GM11168 (cell line): ENCODE measurements at regions not wholly inside any gene's neighbourhood (a gene's known extent, or its start where the extent isn't known, plus 50 kb on each side); places are given as distances from the start of the nearest gene placed in this dataset.
"Not testable (repeated sequence)": the region's sequence is repeated elsewhere in the genome, so short reads cannot be mapped to it uniquely, and the experiment has no call there.

Source experiments
- in situ Hi-C: fragments of 300-500 bp; cut with MboI; formaldehyde crosslinking; loops from one replicate; pipeline ENCODE4 v1.12.0; 2022; ENCODE audit warnings: low sequenced_read_pairs; ENCODE audit not compliant: unreplicated experiment

- in situ Hi-C loops = no loop called here
These were observed 95.7 kb downstream of the CPZ start for GRCh38 chr4:8688041-8688907.

GRCh38 chr4:8687083-8687482, 94.5 kb downstream of the CPZ start:
- in situ Hi-C loops = no loop called here

GRCh38 chr4:8685831-8686230, 93.3 kb downstream of the CPZ start:
- in situ Hi-C loops = no loop called here

GRCh38 chr4:8683462-8683861, 90.9 kb downstream of the CPZ start:
- in situ Hi-C loops = no loop called here

- in situ Hi-C loops = no loop called here
These were observed 90.2 kb downstream of the CPZ start for GRCh38 chr4:8682725-8683124.

GRCh38 chr4:8682296-8682695, 89.7 kb downstream of the CPZ start:
- in situ Hi-C loops = no loop called here

GRCh38 chr4:8681391-8681790, 88.8 kb downstream of the CPZ start:
- in situ Hi-C loops = no loop called here

GRCh38 chr4:8679032-8679431, 86.5 kb downstream of the CPZ start:
- in situ Hi-C loops = no loop called here

GRCh38 chr4:8676676-8677075, 84.1 kb downstream of the CPZ start:
- in situ Hi-C loops = no loop called here

- in situ Hi-C loops = no loop called here
These were observed 83.3 kb downstream of the CPZ start for GRCh38 chr4:8675906-8676305.

- in situ Hi-C loops = no loop called here
These were observed 82.8 kb downstream of the CPZ start for GRCh38 chr4:8675383-8675782.

GRCh38 chr4:8674311-8674885, 81.8 kb downstream of the CPZ start:
- in situ Hi-C loops = no loop called here

- in situ Hi-C loops = not testable (repeated sequence)
These were observed 80.5 kb downstream of the CPZ start for GRCh38 chr4:8673106-8673505.

- in situ Hi-C loops = no loop called here
These were observed 79.9 kb downstream of the CPZ start for GRCh38 chr4:8672486-8672885.

GRCh38 chr4:8671712-8672290, 79.2 kb downstream of the CPZ start:
- in situ Hi-C loops = no loop called here
